Common myeloid progenitor, CD34-positive (primary cell): ENCODE measurements at regions not wholly inside any gene's neighbourhood (a gene's known extent, or its start where the extent isn't known, plus 50 kb on each side); places are given as distances from the start of the nearest gene placed in this dataset.

ENCODE experiments used
- CTCF ChIA-PET: fragments of 350-600 bp; sonication (Branson Sonifier 250); formaldehyde crosslinking; loops from one replicate; lab custom pipeline; 2021; ENCODE audit warnings: antibody characterized with exemption; lab: Charles Lee
- POLR2A ChIA-PET: fragments of 350-600 bp; sonication (Branson Sonifier 250); formaldehyde crosslinking; loops from one replicate; lab custom pipeline; 2021; ENCODE audit warnings: antibody characterized with exemption; lab: Charles Lee
- DNase-seq, 3 donors: peaks; one replicate each; pipeline versions ENCODE4 v3.0.0 to v3.0.0-alpha.2; 2013
- H3K27ac ChIP-seq, 2 experiments: 1 replicate in 1 of 2; 2 replicates in 1 of 2; pipeline ENCODE4 v1.7.0; 2013; ENCODE audit warnings: inconsistent platforms in 2 of 2, low read length in 2 of 2, mild to moderate bottlenecking in 2 of 2, low read depth in 1 of 2, moderate library complexity in 1 of 2; ENCODE audit not compliant: severe bottlenecking in 2 of 2, insufficient read depth in 1 of 2, poor library complexity in 1 of 2
- H3K27me3 ChIP-seq, 5 experiments: replicated peaks in 2 of 5; 1 replicate in 3 of 5; 2 replicates in 2 of 5; pipeline versions ENCODE4 v1.6.1 to v1.7.0; 2013; ENCODE audit warnings: low read length in 4 of 5, mild to moderate bottlenecking in 2 of 5, moderate library complexity in 2 of 5, inconsistent platforms in 1 of 5; ENCODE audit not compliant: insufficient read depth in 5 of 5, control insufficient read depth in 4 of 5
- H3K36me3 ChIP-seq, 4 experiments: 1 replicate in 2 of 4; 2 replicates in 2 of 4; pipeline versions ENCODE4 v1.6.1 to v1.7.0; 2013; ENCODE audit warnings: low read length in 3 of 4, control low read depth in 1 of 4, mild to moderate bottlenecking in 1 of 4; ENCODE audit not compliant: control insufficient read depth in 4 of 4, insufficient read depth in 4 of 4
- H3K4me1 ChIP-seq, 4 experiments: 1 replicate in 3 of 4; 2 replicates in 1 of 4; pipeline versions ENCODE4 v1.6.1 to v1.7.1; 2013; ENCODE audit warnings: low read length in 3 of 4, mild to moderate bottlenecking in 3 of 4, control low read depth in 1 of 4, inconsistent platforms in 1 of 4, moderate library complexity in 1 of 4; ENCODE audit not compliant: control insufficient read depth in 4 of 4, insufficient read depth in 4 of 4; ENCODE audit errors: control extremely low read depth in 1 of 4
- H3K4me3 ChIP-seq, 7 experiments: 1 replicate in 4 of 7; 2 replicates in 3 of 7; pipeline versions ENCODE4 v1.5.1 to v1.7.0; 2013; ENCODE audit warnings: mild to moderate bottlenecking in 7 of 7, low read length in 6 of 7, moderate library complexity in 6 of 7, inconsistent platforms in 2 of 7, low read depth in 2 of 7, control low read depth in 1 of 7; ENCODE audit not compliant: insufficient read depth in 4 of 7, control insufficient read depth in 1 of 7; ENCODE audit errors: extremely low read depth in 1 of 7
- H3K9me3 ChIP-seq, 5 experiments: 1 replicate in 4 of 5; 2 replicates in 1 of 5; pipeline versions ENCODE4 v1.6.1 to v1.7.1; 2013; ENCODE audit warnings: low read length in 4 of 5, mild to moderate bottlenecking in 2 of 5, inconsistent platforms in 1 of 5, low read depth in 1 of 5, moderate library complexity in 1 of 5; ENCODE audit not compliant: control insufficient read depth in 4 of 5, insufficient read depth in 2 of 5; ENCODE audit errors: control extremely low read depth in 1 of 5
- WGBS: methylation state at CpG from one replicate; pipeline ENCODE4 v1.1.5; 2013; ENCODE audit not compliant: insufficient coverage; 5-methylcytosine and 5-hydroxymethylcytosine counted together

DNA sequence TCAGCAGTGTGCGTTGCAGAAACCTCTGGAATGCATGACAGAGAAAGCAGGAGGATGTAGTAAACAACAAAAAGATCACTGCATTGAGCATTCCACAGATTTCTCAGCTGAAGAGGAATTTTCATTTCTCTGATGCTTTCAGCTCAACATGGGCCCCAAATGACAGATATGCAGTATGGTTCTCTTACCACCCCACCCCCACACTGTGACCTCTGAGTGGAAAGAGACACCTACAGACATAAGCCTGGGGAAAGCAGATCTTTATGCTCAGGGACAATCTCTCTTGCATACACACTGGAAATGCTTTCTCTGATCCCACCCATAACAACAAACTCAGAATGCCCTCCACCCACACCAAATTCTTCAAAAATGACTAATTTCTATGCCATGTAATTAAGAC lies 983.7 kb upstream of the LCORL start:
- Histone ChIP-seq H3K4me3 (no peak overlapping the region), H3K27me3 (no peaks in the 10 kb centered on the region), H3K4me1 (no peaks in the 10 kb centered on the region), H3K27ac (no peak overlapping the region), H3K36me3 (no peaks in the 10 kb centered on the region), H3K9me3 (no peaks in the 10 kb centered on the region)
- 89% methylated on average over 1 of the region's 1 CpG for WGBS
- POLR2A ChIA-PET, result no interaction called here
- DNase-seq, result no peak
- CTCF ChIA-PET, result no interaction called here

DNA sequence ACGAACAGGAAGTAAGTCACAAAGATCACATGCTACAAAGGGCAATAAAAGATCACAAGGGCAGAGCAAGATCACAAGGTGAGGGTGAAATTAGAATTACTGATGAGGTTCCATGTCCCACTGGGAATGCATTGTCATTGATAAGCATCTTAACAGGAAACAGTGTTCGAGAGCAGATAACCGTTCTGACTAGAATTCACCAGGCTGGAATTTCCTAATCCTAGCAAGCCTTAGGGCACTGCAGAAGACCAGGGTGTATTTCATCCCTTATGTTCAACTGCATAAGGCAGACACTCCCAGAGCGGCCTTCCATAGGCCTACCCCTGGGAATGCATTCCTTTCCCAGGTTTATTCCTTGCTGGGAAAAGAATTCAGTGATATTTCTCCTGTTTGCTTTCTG lies 980.6 kb upstream of the LCORL start:
- Histone ChIP-seq H3K4me3 (no peak overlapping the region), H3K27ac (no peak overlapping the region), H3K4me1 (no peaks in the 10 kb centered on the region), H3K9me3 (peaks cover 0 to 2% (median 0%) of the 10 kb centered on the region in 5 experiments), H3K36me3 (no peaks in the 10 kb centered on the region), H3K27me3 (no peaks in the 10 kb centered on the region)
- CTCF ChIA-PET, result no interaction called here
- POLR2A ChIA-PET, result no interaction called here
- 94% methylated on average over 4 of the region's 4 CpGs for WGBS
- no peak for DNase-seq

DNA sequence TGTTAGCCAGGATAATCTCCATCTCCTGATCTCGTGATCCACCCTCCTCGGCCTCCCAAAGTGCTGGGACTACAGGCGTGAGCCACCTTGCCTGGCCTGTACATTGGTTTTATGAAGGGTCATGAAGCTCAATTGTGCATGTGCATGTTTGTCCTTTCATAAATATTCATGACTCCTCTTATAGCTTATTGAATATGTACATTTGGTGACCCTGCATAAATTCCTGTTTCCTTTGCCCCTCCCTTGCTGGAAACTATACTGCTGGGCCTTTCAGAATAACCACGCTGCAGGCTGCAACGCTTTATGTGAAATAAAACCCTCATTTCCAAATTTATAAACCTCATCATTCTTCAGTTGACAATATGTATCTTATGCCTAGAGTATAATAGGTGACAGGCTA lies 978.0 kb upstream of the LCORL start:
- H3K27ac ChIP-seq, result no peak overlapping the region
- H3K9me3 ChIP-seq, result peaks cover 0 to 2% (median 0%) of the 10 kb centered on the region in 5 experiments
- no peaks in the 10 kb centered on the region for H3K27me3 ChIP-seq
- no CpG with 5 or more reads among the region's 5 CpGs for WGBS
- H3K36me3 ChIP-seq, result no peaks in the 10 kb centered on the region
- DNase-seq, result no peak
- ChIA-PET POLR2A (no interaction called here), CTCF (no interaction called here)
- no peak overlapping the region for H3K4me3 ChIP-seq
- no peaks in the 10 kb centered on the region for H3K4me1 ChIP-seq

DNA sequence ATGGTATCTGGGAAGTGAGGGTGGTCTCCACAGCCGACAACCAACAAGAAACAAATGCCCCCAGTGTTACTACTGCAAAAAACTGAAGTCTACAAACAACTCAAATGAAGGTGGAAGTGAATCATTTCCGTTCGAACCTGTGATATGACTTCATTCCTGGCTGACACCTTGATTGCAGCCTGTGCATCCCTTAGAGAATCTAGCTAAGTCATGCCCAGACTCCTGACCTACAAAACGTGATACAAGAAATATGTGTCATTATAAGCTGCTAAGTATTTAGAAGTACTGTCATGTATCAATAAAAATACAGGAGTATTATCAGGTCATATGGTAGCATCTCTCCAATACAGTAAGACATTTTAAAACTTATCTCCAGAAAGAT lies 959.7 kb upstream of the LCORL start:
- Histone ChIP-seq H3K36me3 (no peaks in the 10 kb centered on the region), H3K4me3 (no peak overlapping the region), H3K4me1 (no peaks in the 10 kb centered on the region), H3K27ac (no peak overlapping the region), H3K9me3 (no peaks in the 10 kb centered on the region), H3K27me3 (no peaks in the 10 kb centered on the region)
- WGBS, result no CpG with 5 or more reads among the region's 4 CpGs
- no peak for DNase-seq
- ChIA-PET POLR2A (no interaction called here), CTCF (no interaction called here)

DNA sequence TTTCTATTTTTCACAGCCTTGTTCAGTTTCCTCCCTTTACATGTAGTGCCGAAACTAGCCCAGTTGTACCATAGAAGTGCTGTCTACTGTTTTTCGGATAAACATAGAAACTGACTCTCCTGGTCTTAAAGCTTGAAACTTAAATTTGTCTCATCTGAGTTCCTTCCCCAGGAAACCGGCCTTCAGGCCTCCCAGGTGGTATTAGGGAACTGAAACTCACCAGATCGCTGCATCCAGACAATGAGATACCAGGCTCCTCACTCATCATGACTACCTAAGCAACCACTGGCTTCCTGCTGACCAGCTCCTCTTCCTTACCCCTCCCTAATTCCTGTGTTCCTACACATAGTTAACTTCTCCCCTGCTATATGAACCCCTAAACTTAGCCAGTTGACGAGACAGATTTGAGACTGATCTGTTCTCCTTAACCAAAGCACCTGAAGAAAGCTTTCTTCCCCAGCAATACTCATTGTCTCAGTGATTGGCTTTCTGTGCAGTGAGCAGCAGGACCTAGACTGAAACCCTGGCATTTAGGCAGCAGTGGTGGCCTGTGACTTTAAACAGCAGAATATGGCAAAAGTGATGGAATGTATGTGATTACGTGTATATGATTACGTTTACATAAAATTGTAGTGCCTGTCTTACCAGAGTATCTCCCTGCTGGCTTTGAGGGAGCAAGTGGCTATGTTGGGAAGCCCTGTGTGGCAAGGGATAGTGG lies 959.1 kb upstream of the LCORL start:
- no peaks in the 10 kb centered on the region for H3K36me3 ChIP-seq
- POLR2A ChIA-PET, result no interaction called here
- no peak overlapping the region for H3K27ac ChIP-seq
- no peaks in the 10 kb centered on the region for H3K4me1 ChIP-seq
- no peaks in the 10 kb centered on the region for H3K9me3 ChIP-seq
- no peak for DNase-seq
- CTCF ChIA-PET, result no interaction called here
- 90% methylated on average over 7 of the region's 7 CpGs for WGBS
- H3K4me3 ChIP-seq, result no peak overlapping the region
- H3K27me3 ChIP-seq, result no peaks in the 10 kb centered on the region

DNA sequence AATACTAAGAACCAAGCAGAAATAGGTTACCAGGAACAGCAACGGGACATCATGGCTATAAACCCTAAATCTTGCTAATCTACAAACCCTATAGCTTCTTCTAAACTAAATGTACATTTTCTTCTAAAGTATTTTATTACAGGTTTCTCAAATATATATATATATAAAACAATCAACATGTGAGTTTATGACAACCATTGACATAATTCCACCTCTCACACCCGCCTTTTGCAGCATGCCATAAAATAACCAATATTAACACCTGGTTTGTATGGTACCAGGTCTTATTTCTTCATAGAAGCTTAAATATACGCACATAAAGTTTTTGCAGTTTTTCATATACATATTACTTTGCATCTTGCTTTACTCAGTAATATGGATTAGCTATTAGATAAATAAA lies 955.3 kb upstream of the LCORL start:
- ChIA-PET POLR2A (no interaction called here), CTCF (no interaction called here)
- H3K4me1 ChIP-seq, result no peaks in the 10 kb centered on the region
- WGBS, result no CpG with 5 or more reads among the region's 3 CpGs
- no peak for DNase-seq
- H3K36me3 ChIP-seq, result no peaks in the 10 kb centered on the region
- H3K27me3 ChIP-seq, result no peaks in the 10 kb centered on the region
- H3K9me3 ChIP-seq, result no peaks in the 10 kb centered on the region
- no peak overlapping the region for H3K27ac ChIP-seq
- no peak overlapping the region for H3K4me3 ChIP-seq

DNA sequence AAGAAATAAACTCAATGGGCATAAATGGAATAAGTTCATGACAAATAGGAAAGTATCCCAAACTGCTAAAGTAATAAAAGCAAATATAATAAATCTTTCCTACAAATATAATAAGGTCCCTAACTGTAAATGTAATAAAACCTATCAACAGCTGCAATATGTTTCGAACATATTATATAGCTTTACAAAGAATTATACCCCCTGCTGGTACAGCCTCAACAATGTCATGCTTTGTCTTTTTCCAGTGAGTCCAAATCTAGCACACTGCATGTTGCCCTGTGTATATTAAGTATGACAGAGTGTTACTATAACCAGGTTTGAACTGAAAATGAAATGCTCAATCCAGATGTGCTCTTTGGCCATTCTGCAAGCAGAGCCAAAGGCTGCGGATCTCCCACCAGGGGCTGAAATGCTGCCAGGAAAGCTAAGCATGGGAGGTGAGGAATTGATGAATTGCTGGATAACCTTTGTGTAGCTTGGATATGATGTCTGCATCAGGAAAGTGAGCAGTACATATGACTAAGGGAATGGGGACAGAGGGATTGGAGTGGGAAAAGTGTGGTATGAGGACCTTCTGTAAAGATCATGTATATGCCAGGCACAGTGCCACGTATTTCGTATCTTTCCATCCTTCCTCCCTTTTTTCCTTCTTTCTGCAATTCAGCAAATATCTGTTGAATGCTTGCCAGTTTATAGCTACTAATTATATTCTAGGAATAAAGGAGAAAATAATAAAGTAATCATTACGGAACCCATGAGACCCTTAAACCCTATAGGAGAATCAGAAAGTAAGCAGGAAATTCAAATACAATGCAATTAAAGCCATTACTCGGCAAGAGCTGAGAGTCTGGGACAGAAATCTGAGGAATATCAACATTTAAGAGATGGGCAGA lies 954.6 kb upstream of the LCORL start:
- Histone ChIP-seq H3K27ac (no peak overlapping the region), H3K9me3 (peaks cover 0 to 3% (median 0%) of the 10 kb centered on the region in 5 experiments), H3K4me3 (no peak overlapping the region), H3K4me1 (no peaks in the 10 kb centered on the region), H3K27me3 (no peaks in the 10 kb centered on the region), H3K36me3 (no peaks in the 10 kb centered on the region)
- DNase-seq, result no peak
- 100% methylated on average over 1 of the region's 6 CpGs for WGBS
- ChIA-PET CTCF (no interaction called here), POLR2A (no interaction called here)
